ENCODE measurements at regions not wholly inside any gene's neighbourhood (a gene's known extent, or its start where the extent isn't known, plus 50 kb on each side); places are given as distances from the start of the nearest gene placed in this dataset.

DNA sequence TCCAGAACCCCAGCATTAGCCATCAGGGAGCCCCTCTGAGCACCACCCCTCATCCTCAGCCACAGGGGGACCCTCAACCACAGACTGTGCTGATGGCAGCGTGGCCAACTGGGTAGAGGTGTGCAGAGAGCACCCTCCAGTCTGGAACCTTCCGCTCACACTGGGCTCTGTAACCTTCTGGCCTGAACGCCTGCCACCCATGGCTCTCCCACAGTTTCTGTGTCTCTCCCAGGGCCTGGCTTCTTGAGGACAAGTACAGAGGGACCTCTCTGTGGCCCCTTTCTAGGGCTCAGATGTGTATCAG is 503.0 kb upstream of the MGMT start:
- CTCF ChIA-PET (ENCODE audit: low intra/inter-chr PET ratio, low total read pairs), result no interaction called here
- ATAC-seq (no peak), DNase-seq (ENCODE audit: low spot score) (no peak), FAIRE-seq (no peak)
- TF ChIP-seq NR3C1 (CRISPR knock-in tag; IDR thresholded peaks at IDR 0.05) (no peak), KDM1A (CRISPR knock-in tag; IDR thresholded peaks at IDR 0.05) (no peak), ZNF879 (CRISPR knock-in tag; IDR thresholded peaks at IDR 0.05) (no peak), MXD4 (CRISPR knock-in tag; IDR thresholded peaks at IDR 0.05) (no peak)
- TF ChIP-seq, protein P1, sequence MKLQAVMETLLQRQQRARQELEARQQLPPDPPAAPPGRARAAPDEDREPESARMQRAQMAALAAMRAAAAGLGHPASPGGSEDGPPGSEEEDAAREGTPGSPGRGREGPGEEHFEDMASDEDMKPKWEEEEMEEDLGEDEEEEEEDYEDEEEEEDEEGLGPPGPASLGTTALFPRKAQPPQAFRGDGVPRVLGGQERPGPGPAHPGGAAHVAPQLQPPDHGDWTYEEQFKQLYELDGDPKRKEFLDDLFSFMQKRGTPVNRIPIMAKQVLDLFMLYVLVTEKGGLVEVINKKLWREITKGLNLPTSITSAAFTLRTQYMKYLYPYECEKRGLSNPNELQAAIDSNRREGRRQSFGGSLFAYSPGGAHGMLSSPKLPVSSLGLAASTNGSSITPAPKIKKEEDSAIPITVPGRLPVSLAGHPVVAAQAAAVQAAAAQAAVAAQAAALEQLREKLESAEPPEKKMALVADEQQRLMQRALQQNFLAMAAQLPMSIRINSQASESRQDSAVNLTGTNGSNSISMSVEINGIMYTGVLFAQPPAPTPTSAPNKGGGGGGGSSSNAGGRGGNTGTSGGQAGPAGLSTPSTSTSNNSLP (IDR thresholded peaks at IDR 0.05; ENCODE audit: low read depth, low read length), result no peak
- H3K9ac ChIP-seq (ENCODE audit: insufficient read depth, low read depth, low read length), result no peak overlapping the region
- H4K20me1 ChIP-seq (ENCODE audit: insufficient read depth, low read length), result no peaks in the 10 kb centered on the region
- peaks cover 1 to 45% of the 10 kb centered on the region in 2 experiments; a peak in 4 of 5 replicates for H3K27me3 ChIP-seq (ENCODE audit: control insufficient read depth in 1 of 2, insufficient read depth in 2 of 2, low read length in 2 of 2)
- no peak overlapping the region for H3K27ac ChIP-seq (ENCODE audit: extremely low read length, insufficient read depth, low read length)
- no peaks in the 10 kb centered on the region for H3K4me1 ChIP-seq (ENCODE audit: insufficient read depth, low read length)
- POLR2A ChIA-PET, result no interaction called here
- H2AFZ ChIP-seq (ENCODE audit: low read length), result no peak overlapping the region
- H3K4me2 ChIP-seq (ENCODE audit: low read depth, low read length), result no peak overlapping the region
- no peaks in the 10 kb centered on the region for H3K36me3 ChIP-seq (replicated peaks in 1 of 2; ENCODE audit: control insufficient read depth in 1 of 2, insufficient read depth in 2 of 2, low read length in 2 of 2)
- H3K9me3 ChIP-seq (ENCODE audit: low read length), result no peaks in the 10 kb centered on the region
- intact Hi-C loops (cut with micrococcal nuclease; ENCODE audit: unreplicated experiment) (no loop called here), in situ Hi-C loops (cut with HindIII; ENCODE audit: extremely low pct_ligation_motif_present, low pct_unique_long_range_greater_than_20kb) (no loop called here)
- no peaks in the 10 kb centered on the region for H3K79me2 ChIP-seq (ENCODE audit: insufficient read depth, low read length)
- 6% methylated on average over 3 of the region's 3 CpGs for WGBS (ENCODE audit: low lambda C conversion rate)
- H3K4me3 ChIP-seq (replicated peaks in 1 of 3; ENCODE audit: insufficient read depth in 1 of 3, low read depth in 2 of 3, low read length in 3 of 3), result no peak overlapping the region
- no TSS peak for BruUV-seq (replicated peaks)

DNA sequence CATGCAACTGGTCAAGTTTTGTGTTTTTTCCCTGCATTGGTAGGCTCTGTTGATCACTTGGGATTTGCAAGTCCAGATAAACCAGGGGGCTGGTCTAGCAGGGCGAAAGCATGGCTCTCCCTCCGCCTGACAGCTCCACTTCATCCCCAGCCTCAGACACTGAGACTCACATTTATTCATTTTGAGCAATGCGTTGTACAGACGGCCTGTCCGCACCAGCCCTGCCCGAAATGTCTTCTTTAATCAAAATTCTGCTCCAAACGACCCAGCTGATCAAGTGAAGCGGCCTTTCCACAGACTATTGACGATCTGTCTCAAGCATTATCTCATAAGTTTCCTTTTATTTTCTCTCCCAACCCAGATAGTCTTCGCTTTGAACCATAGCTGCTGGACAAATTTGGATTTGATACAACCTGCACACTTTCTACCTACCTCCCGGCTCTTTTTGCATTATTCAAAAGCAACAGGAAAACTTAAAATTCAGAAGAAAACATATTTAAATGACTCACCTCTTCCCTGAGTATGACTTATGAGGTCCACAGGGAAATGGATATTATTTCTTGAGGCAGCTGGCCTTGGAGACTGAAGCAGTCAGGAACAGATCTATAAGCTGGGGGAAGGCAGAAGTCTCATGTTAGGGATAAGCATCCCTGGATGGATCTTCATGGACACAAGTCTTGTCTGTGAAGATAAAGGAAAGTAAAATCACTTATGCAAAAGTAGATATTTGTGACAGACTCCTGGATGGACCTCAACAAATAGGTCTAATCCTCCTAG is 498.9 kb upstream of the MGMT start:
- no peak for FAIRE-seq
- ATAC-seq, result no peak
- H3K9me3 ChIP-seq (ENCODE audit: low read length), result no peaks in the 10 kb centered on the region
- in situ Hi-C loops (cut with HindIII; ENCODE audit: extremely low pct_ligation_motif_present, low pct_unique_long_range_greater_than_20kb) (no loop called here), intact Hi-C loops (cut with micrococcal nuclease; ENCODE audit: unreplicated experiment) (no loop called here)
- CTCF ChIA-PET (ENCODE audit: low intra/inter-chr PET ratio, low total read pairs), result no interaction called here
- H3K4me1 ChIP-seq (ENCODE audit: insufficient read depth, low read length), result no peaks in the 10 kb centered on the region
- no peak for DNase-seq (ENCODE audit: low spot score)
- H3K4me2 ChIP-seq (ENCODE audit: low read depth, low read length), result no peak overlapping the region
- H2AFZ ChIP-seq (ENCODE audit: low read length), result no peak overlapping the region
- 2% methylated on average over 10 of the region's 11 CpGs for WGBS (ENCODE audit: low lambda C conversion rate)
- TF ChIP-seq MTA3 (CRISPR knock-in tag; IDR thresholded peaks at IDR 0.05) (no peak), E2F1 (CRISPR knock-in tag; IDR thresholded peaks at IDR 0.05) (no peak), ARHGAP35 (CRISPR knock-in tag; IDR thresholded peaks at IDR 0.05; ENCODE audit: borderline replicate concordance) (no peak), ZNF607 (CRISPR knock-in tag; IDR thresholded peaks at IDR 0.05; ENCODE audit: borderline replicate concordance) (no peak), PRPF4 (IDR thresholded peaks at IDR 0.05; ENCODE audit: low read depth, low read length, poor library complexity, severe bottlenecking) (no peak)
- no peak overlapping the region for H3K4me3 ChIP-seq (replicated peaks in 1 of 3; ENCODE audit: insufficient read depth in 1 of 3, low read depth in 2 of 3, low read length in 3 of 3)
- no peak overlapping the region for H3K27ac ChIP-seq (ENCODE audit: extremely low read length, insufficient read depth, low read length)
- no peak overlapping the region for H3K9ac ChIP-seq (ENCODE audit: insufficient read depth, low read depth, low read length)
- no peaks in the 10 kb centered on the region for H3K36me3 ChIP-seq (replicated peaks in 1 of 2; ENCODE audit: control insufficient read depth in 1 of 2, insufficient read depth in 2 of 2, low read length in 2 of 2)
- H4K20me1 ChIP-seq (ENCODE audit: insufficient read depth, low read length), result no peaks in the 10 kb centered on the region
- peaks cover 0 to 24% of the 10 kb centered on the region in 2 experiments; a peak in 3 of 5 replicates for H3K27me3 ChIP-seq (ENCODE audit: control insufficient read depth in 1 of 2, insufficient read depth in 2 of 2, low read length in 2 of 2)
- BruUV-seq (replicated peaks), result no TSS peak
- POLR2A ChIA-PET, result no interaction called here
- no peaks in the 10 kb centered on the region for H3K79me2 ChIP-seq (ENCODE audit: insufficient read depth, low read length)

Data from HepG2 (cell line).